ENCODE measurements at regions not wholly inside any gene's neighbourhood (a gene's known extent, or its start where the extent isn't known, plus 50 kb on each side); places are given as distances from the start of the nearest gene placed in this dataset.

GRCh38 chr7:69363136-69363535 lies 235.1 kb upstream of the AUTS2 start:
- no peak overlapping the region for H3K4me3 ChIP-seq
- H3K4me1 ChIP-seq, result peaks cover 0 to 7% (median 0%) of the 10 kb centered on the region in 4 donors
- TF ChIP-seq, protein P1, sequence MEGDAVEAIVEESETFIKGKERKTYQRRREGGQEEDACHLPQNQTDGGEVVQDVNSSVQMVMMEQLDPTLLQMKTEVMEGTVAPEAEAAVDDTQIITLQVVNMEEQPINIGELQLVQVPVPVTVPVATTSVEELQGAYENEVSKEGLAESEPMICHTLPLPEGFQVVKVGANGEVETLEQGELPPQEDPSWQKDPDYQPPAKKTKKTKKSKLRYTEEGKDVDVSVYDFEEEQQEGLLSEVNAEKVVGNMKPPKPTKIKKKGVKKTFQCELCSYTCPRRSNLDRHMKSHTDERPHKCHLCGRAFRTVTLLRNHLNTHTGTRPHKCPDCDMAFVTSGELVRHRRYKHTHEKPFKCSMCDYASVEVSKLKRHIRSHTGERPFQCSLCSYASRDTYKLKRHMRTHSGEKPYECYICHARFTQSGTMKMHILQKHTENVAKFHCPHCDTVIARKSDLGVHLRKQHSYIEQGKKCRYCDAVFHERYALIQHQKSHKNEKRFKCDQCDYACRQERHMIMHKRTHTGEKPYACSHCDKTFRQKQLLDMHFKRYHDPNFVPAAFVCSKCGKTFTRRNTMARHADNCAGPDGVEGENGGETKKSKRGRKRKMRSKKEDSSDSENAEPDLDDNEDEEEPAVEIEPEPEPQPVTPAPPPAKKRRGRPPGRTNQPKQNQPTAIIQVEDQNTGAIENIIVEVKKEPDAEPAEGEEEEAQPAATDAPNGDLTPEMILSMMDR (IDR thresholded peaks at IDR 0.05), result no peak
- peaks cover 0 to 11% of the 10 kb centered on the region in 2 donors for H3K27me3 ChIP-seq
- no peaks in the 10 kb centered on the region for H3K9me3 ChIP-seq
- no peaks in the 10 kb centered on the region for H3K36me3 ChIP-seq
- intact Hi-C loops (cut with DNase I; ENCODE audit: low total_unique reads), result no loop called here
- no peak for DNase-seq
- no peak overlapping the region for H3K27ac ChIP-seq

DNA sequence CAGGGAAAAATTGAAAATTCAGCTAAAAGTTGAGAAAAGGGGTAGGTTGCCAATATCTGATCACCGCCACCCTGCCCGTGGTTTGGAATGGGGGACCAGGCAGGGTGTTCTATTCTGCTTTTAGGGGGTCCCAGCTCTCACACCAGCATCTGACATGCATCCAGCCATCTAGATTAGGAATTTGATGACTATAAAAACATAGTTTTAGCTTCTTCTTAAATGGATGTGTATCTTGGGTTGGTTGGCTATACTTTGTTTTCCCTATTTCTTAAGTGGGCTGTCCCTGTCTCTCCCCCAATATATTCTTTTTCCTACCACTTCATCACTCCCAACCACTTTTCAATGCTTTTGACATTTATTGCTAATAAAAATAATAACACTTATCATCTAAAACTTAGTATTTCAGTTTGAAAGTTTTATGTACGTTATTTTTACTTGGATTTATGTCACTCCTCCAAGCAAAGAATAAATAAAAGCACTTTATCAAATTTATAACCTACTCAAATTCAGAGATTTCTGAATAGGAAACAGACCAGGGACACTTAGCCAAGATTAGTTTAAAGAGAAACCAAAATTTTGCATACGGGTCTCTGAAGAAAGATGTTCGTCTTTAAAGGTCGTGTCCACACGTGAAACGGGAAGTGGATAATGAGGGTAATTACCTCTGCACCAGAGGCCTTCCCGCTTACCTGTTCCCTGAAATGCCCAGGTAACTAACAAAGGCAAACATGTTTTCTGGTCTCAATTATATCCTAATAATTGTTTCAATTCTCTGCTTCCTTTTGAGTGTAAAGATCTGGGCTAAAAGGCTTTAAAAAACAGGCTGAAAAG lies 233.2 kb upstream of the AUTS2 start:
- Histone ChIP-seq H3K4me3 (no peak overlapping the region), H3K27ac (no peak overlapping the region), H3K4me1 (peaks cover 0 to 7% (median 0%) of the 10 kb centered on the region in 4 donors), H3K36me3 (no peaks in the 10 kb centered on the region), H3K9me3 (no peaks in the 10 kb centered on the region), H3K27me3 (peaks cover 0 to 5% of the 10 kb centered on the region in 2 donors)
- intact Hi-C loops (cut with DNase I; ENCODE audit: low total_unique reads), result no loop called here
- TF ChIP-seq, protein P1 (IDR thresholded peaks at IDR 0.05), result no peak
- no peak for DNase-seq

- TF ChIP-seq, protein P1 (IDR thresholded peaks at IDR 0.05), result no peak
- H3K36me3 ChIP-seq, result no peaks in the 10 kb centered on the region
- no peak for DNase-seq
- peaks cover 0 to 3% of the 10 kb centered on the region in 2 donors for H3K27me3 ChIP-seq
- no peaks in the 10 kb centered on the region for H3K9me3 ChIP-seq
- intact Hi-C loops (cut with DNase I; ENCODE audit: low total_unique reads), result no loop called here
- H3K4me1 ChIP-seq, result peaks cover 0 to 7% (median 0%) of the 10 kb centered on the region in 4 donors
- H3K4me3 ChIP-seq, result no peak overlapping the region
- no peak overlapping the region for H3K27ac ChIP-seq
Measured at GRCh38 chr7:69365651-69366192, 232.6 kb upstream of the AUTS2 start.

- Histone ChIP-seq H3K4me3 (no peak overlapping the region), H3K27ac (no peak overlapping the region), H3K4me1 (peaks cover 0 to 7% (median 0%) of the 10 kb centered on the region in 4 donors), H3K36me3 (no peaks in the 10 kb centered on the region), H3K9me3 (no peaks in the 10 kb centered on the region), H3K27me3 (peaks cover 0 to 6% of the 10 kb centered on the region in 2 donors)
- intact Hi-C loops (cut with DNase I; ENCODE audit: low total_unique reads), result no loop called here
- no peak for DNase-seq
- TF ChIP-seq, protein P1 (IDR thresholded peaks at IDR 0.05), result no peak
Measured at GRCh38 chr7:69367780-69368179, 230.5 kb upstream of the AUTS2 start.

- Histone ChIP-seq H3K27ac (no peak overlapping the region), H3K4me1 (peaks cover 0 to 14% (median 6%) of the 10 kb centered on the region in 4 donors), H3K4me3 (peak overlapping the region in 1 of 2 donors; percentile 11), H3K27me3 (peaks cover 0 to 3% of the 10 kb centered on the region in 2 donors), H3K36me3 (no peaks in the 10 kb centered on the region), H3K9me3 (no peaks in the 10 kb centered on the region)
- no peak for DNase-seq
- TF ChIP-seq, protein P1 (IDR thresholded peaks at IDR 0.05), result no peak
- intact Hi-C loops (cut with DNase I; ENCODE audit: low total_unique reads), result no loop called here
Measured at GRCh38 chr7:69373171-69374043, 224.9 kb upstream of the AUTS2 start.
